ENCODE measurements at regions not wholly inside any gene's neighbourhood (a gene's known extent, or its start where the extent isn't known, plus 50 kb on each side); places are given as distances from the start of the nearest gene placed in this dataset.

GRCh38 chr4:124432500-124432899 lies 280.0 kb downstream of the ANKRD50 start (continued):
- TF ChIP-seq REST (IDR thresholded peaks at IDR 0.05; ENCODE audit: low read depth, low read length) (no peak), RCOR1 (IDR thresholded peaks at IDR 0.05; ENCODE audit: low read length) (no peak), NRF1 (IDR thresholded peaks at IDR 0.05; ENCODE audit: low read depth, low read length) (no peak), USF2 (IDR thresholded peaks at IDR 0.05; ENCODE audit: borderline replicate concordance, low read depth, low read length) (no peak), FOXJ3 (CRISPR knock-in tag; IDR thresholded peaks at IDR 0.05) (no peak), IRF3 (IDR thresholded peaks at IDR 0.05; ENCODE audit: low read depth, low read length) (no peak), YY1 (IDR thresholded peaks at IDR 0.05; ENCODE audit: low read depth) (no peak), ELF1 (IDR thresholded peaks at IDR 0.05) (no peak), TAF1 (IDR thresholded peaks at IDR 0.05; ENCODE audit: borderline replicate concordance, low read depth, low read length) (no peak), RXRA (IDR thresholded peaks at IDR 0.05; ENCODE audit: borderline replicate concordance, low read depth) (peak; percentile 75; the same call in 1 of the 2 replicates), RAD21 (IDR thresholded peaks at IDR 0.05; ENCODE audit: low read length) (no peak), MAX (IDR thresholded peaks at IDR 0.05; ENCODE audit: low read depth) (no peak), TCF12 (IDR thresholded peaks at IDR 0.05) (peak; percentile 74), GABPA (IDR thresholded peaks at IDR 0.05; ENCODE audit: low read depth) (no peak), TEAD4 (IDR thresholded peaks at IDR 0.05; ENCODE audit: borderline replicate concordance, insufficient read depth) (peak; percentile 76; the same call in 1 of the 2 replicates), POLR2AphosphoS5 (IDR thresholded peaks at IDR 0.05; ENCODE audit: low read depth, low read length) (peak; percentile 36; the same call in 1 of the 2 replicates), EP300 (IDR thresholded peaks at IDR 0.05; ENCODE audit: borderline replicate concordance in 1 of 2, low read depth in 1 of 2, low read length in 1 of 2) (peak in 1 of 2 experiments; percentile 79; a peak in 2 of 4 replicates), SIN3A (IDR thresholded peaks at IDR 0.05; ENCODE audit: borderline replicate concordance, low read depth, low read length) (no peak), FOSL2 (IDR thresholded peaks at IDR 0.05; ENCODE audit: borderline replicate concordance, low read depth) (peak; percentile 59), RFX5 (IDR thresholded peaks at IDR 0.05; ENCODE audit: low read length) (no peak), SMC3 (IDR thresholded peaks at IDR 0.05; ENCODE audit: low read depth, low read length) (no peak), USF1 (IDR thresholded peaks at IDR 0.05; ENCODE audit: borderline replicate concordance, low read depth) (no peak)

Measured in SK-N-SH (cell line).